ENCODE measurements at regions not wholly inside any gene's neighbourhood (a gene's known extent, or its start where the extent isn't known, plus 50 kb on each side); places are given as distances from the start of the nearest gene placed in this dataset.

DNA sequence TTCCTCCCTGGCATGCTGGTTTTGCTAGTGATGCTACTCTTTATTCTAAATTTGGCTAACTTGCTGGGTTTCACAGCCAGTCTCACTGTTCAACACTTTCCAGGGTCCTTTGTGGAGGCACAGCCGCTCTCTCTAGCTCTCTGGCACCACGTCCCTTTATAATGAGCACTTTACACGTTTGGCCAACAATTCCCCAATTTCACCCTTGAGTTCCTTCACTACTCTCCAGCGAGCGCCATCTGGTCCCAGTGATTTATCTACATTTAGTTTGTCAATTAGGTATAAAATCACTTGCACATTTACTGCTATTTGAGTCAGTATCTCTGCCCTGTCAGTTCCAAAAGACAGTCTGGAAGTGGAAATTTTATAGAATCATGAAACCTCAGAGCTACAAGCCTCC, 241.9 kb upstream of the MOCS1 start:
- Histone ChIP-seq H3K4me3 (no peak overlapping the region), H3K9me3 (no peaks in the 10 kb centered on the region), H3K4me1 (no peaks in the 10 kb centered on the region), H3K36me3 (no peaks in the 10 kb centered on the region), H3K27ac (no peak overlapping the region), H3K27me3 (no peaks in the 10 kb centered on the region)
- intact Hi-C loops (cut with DNase I; ENCODE audit: low total_unique reads): no loop called here
- TF ChIP-seq POLR2A (IDR thresholded peaks at IDR 0.05): no peak
- TF ChIP-seq, protein P1, sequence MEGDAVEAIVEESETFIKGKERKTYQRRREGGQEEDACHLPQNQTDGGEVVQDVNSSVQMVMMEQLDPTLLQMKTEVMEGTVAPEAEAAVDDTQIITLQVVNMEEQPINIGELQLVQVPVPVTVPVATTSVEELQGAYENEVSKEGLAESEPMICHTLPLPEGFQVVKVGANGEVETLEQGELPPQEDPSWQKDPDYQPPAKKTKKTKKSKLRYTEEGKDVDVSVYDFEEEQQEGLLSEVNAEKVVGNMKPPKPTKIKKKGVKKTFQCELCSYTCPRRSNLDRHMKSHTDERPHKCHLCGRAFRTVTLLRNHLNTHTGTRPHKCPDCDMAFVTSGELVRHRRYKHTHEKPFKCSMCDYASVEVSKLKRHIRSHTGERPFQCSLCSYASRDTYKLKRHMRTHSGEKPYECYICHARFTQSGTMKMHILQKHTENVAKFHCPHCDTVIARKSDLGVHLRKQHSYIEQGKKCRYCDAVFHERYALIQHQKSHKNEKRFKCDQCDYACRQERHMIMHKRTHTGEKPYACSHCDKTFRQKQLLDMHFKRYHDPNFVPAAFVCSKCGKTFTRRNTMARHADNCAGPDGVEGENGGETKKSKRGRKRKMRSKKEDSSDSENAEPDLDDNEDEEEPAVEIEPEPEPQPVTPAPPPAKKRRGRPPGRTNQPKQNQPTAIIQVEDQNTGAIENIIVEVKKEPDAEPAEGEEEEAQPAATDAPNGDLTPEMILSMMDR (IDR thresholded peaks at IDR 0.05): no peak
- DNase-seq: no peak

DNA sequence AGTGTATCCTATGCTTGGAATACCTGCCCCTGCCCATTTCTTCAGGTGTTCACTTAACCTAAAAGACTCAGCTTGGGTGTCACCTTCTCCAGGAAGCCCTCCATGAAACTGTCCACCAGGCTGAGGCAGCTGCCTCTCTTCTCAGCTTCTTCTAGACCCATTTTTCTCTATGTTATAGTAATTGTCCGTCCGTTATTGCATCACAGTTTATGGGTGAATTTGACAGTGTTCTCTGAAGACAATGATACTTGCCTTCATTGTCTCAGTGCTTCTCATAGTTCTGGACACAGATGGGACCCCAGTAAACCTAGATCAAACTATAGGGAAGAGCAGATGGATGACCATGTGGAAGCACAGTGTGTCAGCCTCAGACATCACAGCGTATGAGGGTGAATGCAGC, 238.0 kb upstream of the MOCS1 start:
- H3K36me3 ChIP-seq: no peaks in the 10 kb centered on the region
- no peaks in the 10 kb centered on the region for H3K27me3 ChIP-seq
- H3K9me3 ChIP-seq: no peaks in the 10 kb centered on the region
- no peaks in the 10 kb centered on the region for H3K4me1 ChIP-seq
- no peak overlapping the region for H3K27ac ChIP-seq
- DNase-seq: no peak
- TF ChIP-seq, protein P1 (IDR thresholded peaks at IDR 0.05): no peak
- no peak for TF ChIP-seq POLR2A (IDR thresholded peaks at IDR 0.05)
- no peak overlapping the region for H3K4me3 ChIP-seq
- intact Hi-C loops (cut with DNase I; ENCODE audit: low total_unique reads): no loop called here

DNA sequence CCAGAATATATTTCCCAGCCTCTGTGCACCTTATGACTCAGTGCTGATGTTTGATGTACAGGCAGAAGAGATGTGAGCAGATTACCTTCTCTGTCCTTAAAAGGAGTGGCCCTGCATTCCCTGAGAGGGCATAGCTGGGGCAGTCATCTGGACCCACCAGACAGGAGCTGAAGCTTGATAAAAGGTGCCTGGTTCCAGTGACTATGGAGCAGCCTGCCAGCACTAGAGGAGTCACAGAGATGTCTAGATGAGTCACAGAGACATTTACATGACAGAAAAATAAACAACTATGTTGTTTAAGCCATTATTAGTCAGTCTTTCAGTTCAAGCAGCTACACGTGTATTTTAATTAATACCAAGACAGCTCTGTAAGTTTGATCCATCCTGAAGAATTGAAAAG, 237.1 kb upstream of the MOCS1 start:
- no peak for TF ChIP-seq POLR2A (IDR thresholded peaks at IDR 0.05)
- TF ChIP-seq, protein P1 (IDR thresholded peaks at IDR 0.05): no peak
- H3K27me3 ChIP-seq: no peaks in the 10 kb centered on the region
- H3K9me3 ChIP-seq: no peaks in the 10 kb centered on the region
- intact Hi-C loops (cut with DNase I; ENCODE audit: low total_unique reads): no loop called here
- no peaks in the 10 kb centered on the region for H3K36me3 ChIP-seq
- no peak overlapping the region for H3K27ac ChIP-seq
- no peak for DNase-seq
- H3K4me3 ChIP-seq: no peak overlapping the region
- no peaks in the 10 kb centered on the region for H3K4me1 ChIP-seq

DNA sequence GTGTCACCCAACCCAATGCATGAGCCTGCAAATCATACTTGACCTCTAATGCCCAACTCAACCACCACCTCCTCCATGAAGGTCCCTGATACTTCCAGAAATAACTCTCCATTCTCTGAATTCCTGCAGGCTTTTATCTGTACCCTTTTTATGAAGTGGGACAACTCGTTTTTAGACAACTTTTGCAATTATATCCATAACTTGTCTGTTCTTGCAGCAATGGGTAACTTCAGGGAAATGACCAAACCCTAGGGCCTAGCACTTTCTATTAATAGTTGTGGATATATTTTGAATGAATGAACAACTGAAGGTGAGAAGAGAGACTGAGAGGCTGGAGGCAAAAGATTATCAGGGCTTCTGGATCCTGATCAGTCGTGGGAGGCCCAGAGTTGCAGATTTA, 236.6 kb upstream of the MOCS1 start:
- no peak overlapping the region for H3K4me3 ChIP-seq
- no peaks in the 10 kb centered on the region for H3K4me1 ChIP-seq
- H3K36me3 ChIP-seq: no peaks in the 10 kb centered on the region
- no peak overlapping the region for H3K27ac ChIP-seq
- H3K9me3 ChIP-seq: no peaks in the 10 kb centered on the region
- no peaks in the 10 kb centered on the region for H3K27me3 ChIP-seq
- TF ChIP-seq, protein P1 (IDR thresholded peaks at IDR 0.05): no peak
- no peak for TF ChIP-seq POLR2A (IDR thresholded peaks at IDR 0.05)
- DNase-seq: no peak
- intact Hi-C loops (cut with DNase I; ENCODE audit: low total_unique reads): no loop called here

DNA sequence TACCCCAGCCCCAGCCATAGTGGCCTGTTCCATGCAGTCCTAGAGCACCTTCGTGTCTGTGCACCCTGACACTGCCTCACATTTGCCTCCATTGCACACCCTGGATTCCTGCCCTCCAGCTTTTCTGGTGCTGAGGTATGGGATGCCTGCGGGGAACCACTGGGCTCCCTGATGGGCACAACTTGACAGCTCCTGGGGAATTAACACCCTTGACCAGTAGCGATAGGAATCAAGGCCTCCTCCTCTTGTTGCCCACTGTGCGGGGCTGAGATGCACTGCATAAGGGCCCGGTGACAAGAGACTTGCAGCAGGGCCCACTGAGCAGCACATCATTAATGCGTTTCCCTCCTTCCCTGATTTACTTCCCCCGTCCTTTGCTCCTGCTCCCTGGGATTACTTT, 235.6 kb upstream of the MOCS1 start:
- DNase-seq: no peak
- H3K36me3 ChIP-seq: no peaks in the 10 kb centered on the region
- no peak overlapping the region for H3K27ac ChIP-seq
- no peaks in the 10 kb centered on the region for H3K27me3 ChIP-seq
- H3K4me3 ChIP-seq: no peak overlapping the region
- intact Hi-C loops (cut with DNase I; ENCODE audit: low total_unique reads): no loop called here
- no peaks in the 10 kb centered on the region for H3K4me1 ChIP-seq
- TF ChIP-seq, protein P1 (IDR thresholded peaks at IDR 0.05): no peak
- TF ChIP-seq POLR2A (IDR thresholded peaks at IDR 0.05): no peak
- no peaks in the 10 kb centered on the region for H3K9me3 ChIP-seq
